ENCODE measurements at regions not wholly inside any gene's neighbourhood (a gene's known extent, or its start where the extent isn't known, plus 50 kb on each side); places are given as distances from the start of the nearest gene placed in this dataset.
"Not testable (repeated sequence)": the region's sequence is repeated elsewhere in the genome, so short reads cannot be mapped to it uniquely, and the experiment has no call there.

DNA sequence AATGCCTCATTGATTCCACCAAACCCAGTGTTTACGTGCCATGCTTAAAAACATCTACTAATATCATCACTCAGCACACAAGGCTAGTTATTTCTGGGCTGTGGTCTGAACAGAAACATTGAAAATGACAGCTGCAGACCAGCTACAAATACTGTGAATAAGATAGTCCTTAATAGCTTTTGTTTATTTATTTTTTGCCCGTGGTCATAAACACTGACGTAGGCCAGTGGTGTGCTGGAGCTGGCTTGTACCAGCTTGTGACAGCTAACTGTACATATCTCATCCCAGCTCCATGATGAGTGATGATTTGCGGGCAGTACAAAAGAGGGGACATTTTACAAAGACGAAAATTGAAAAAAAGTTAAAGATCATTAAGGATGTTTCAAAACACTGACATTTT lies 1057.0 kb downstream of the EPHA7 start:
- DNase-seq: no peak

DNA sequence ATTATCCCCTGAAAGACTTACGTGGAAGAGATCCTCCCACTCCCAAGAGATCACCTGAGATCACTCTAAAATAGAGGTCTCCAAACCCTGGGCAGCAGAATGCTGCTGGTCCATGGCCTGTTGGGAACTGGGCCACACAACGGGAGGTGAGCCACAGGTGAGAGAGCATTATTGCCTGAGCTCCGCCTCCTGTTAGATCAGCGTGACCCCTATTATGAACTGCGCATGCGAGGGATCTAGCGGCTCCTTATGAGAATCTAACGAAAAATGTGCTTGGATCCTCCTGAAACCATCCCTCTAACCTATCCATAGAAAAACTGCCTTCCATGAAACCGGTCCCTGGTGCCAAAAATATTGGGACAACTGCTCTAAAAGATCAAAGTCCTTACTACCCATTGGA lies 1057.4 kb downstream of the EPHA7 start:
- DNase-seq: no peak

DNA sequence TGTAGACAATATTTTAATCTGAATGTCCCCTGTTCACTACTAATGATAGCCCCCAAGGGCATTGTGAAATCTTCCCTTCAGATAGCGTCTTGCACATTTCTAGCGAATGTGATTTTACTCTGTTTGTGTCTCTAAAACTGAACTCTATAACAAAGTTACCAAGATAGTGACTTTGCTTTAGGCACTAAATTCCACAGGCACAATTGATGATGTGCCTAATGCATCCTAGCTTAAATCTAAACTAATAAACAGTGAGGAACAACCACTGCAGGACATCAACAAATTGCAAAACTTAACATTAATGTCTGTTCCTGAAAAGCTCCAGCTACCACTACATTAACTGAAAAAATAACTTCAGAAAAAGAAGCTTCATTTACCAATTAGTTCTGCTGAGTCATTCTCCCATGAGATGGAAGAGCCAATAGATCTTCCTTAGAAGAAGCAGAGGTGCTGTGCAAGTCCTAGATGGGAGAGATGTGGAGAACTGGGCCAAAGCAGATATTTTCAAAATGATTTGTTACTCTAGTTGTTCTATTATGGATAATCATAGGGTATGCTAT lies 1065.0 kb downstream of the EPHA7 start:
- DNase-seq: no peak

DNA sequence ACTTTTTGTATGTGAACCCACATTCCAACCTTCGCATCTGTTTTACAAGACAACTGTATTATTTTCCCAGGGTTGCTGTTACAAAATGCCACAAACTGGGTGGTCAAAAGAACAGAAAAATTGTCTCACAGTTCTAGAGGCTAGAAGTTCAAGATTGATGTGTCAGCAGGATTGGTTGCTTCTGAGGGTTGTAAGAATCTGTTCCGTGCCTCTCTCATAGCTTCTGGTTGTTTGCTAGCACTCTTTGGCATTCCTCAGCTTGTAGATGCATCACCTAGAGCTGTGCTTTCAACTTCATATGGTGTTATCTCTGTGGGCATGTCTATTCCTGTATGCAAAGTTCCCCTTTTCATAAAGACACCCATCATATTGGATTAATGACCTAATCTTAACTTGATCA lies 1067.2 kb downstream of the EPHA7 start:
- DNase-seq: no peak

DNA sequence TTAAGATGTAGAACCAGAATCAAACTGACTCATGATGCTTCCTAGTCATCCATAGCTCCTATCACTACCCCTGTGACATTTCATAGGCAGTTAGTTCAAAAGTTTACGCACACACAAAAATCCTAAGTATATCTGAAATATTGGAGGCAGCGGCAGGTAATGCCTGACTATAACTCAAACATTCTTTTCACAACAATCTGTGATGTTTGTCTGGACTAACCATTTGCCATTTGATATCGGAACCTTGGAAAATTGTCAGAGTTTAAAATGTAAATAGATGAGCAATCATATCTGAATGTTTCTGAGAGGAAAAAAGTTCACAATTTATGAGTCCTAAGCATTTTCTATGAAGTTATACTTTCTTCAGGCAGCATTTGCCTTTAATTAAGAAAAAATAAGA lies 1078.2 kb downstream of the EPHA7 start:
- no peak for DNase-seq

DNA sequence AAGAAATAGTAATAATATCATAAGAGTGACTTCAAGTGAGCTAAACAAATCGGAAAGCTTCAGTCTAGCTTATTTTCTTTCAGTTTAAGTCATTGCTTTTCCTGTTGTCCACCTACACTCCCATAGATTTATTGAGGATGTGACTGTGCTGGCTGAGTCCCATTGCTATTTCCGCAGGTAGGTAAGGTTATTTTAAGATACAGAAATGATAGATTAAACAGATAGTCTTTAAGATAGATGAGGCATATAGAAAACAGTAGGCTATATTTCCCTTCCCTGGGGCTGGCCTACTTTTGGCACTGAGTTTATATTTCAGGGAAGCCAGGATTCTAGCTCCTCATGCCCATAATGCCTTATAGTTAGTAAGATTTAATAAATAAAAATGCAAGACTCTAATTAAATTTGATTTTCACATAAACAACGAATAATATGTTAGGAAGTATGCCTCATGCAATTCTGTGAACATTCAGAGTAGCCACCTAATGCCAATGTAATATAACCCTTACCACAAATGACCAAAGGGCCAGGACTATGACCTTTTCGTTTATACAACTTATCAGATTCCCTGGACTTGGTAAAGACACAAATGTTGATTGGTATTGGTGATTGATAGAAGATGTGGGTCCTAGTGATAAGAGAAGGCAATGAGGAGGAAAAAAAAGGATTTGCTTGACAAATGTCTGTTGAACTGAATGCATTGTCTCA lies 1079.3 kb downstream of the EPHA7 start:
- DNase-seq: no peak

DNA sequence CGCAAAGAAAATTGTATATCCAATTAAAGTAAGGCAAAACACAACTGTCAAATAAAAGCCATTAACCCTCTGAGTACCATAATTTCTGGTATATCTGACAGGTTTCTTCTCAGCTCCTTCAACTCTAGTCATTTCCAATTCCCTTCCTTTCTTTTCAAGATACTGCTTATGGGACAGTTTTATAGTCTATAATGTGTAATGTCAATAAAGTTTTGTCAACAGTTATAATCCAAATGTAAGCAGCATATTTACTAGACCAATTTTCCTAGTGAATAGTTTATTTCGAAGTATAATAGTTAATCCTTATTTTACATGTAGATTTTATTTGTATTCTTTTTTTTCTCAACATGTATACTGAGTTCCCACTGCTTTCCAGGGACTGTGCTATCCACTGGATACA lies 1081.8 kb downstream of the EPHA7 start:
- DNase-seq: no peak

DNA sequence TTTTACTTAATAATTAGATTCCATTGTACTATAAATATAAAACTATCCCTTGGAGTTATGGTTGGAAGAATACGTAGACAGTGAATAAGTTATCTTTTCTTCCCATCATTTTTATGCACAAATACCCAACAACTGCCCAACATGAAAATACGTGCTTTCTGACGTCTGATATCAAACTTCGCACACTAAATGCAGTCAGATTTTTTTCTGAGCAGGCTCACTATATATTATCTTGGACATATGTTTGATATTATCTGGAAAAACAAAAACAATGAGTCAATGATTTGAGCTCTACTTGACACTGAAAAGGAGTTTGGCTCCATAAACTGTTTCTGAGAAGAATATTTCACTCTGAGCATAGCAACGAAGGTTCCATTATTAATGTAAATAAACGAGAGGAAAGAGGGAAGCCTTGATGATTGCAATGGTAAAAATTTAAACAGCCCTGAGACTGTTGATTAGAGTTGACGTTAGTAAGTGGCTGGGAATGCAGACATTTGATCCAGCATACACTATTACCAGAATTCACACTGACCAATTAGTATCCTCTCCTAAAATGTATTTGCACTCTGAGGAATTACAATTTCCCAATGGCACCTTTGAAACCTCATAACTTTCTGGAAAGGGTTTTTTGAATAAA lies 1090.0 kb downstream of the EPHA7 start:
- no peak for DNase-seq

DNA sequence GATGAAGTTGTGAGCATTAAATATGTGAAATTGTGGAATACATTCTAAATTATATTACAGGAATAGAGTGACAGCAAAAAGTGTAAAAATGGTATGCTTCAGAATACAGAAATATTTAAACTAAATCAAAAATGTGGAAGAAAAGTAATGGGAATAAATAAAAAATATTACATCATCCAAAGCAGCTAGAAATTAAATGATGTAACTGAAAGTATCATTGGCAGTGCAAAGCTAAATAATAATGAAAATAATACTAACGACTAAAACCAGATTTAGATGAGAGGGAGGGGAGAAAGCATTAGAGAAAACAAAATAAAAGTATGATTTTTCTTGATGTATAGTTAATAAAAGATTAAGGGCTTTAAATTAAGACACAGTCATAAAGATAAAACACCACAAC lies 1104.0 kb downstream of the EPHA7 start:
- no peak for DNase-seq

DNA sequence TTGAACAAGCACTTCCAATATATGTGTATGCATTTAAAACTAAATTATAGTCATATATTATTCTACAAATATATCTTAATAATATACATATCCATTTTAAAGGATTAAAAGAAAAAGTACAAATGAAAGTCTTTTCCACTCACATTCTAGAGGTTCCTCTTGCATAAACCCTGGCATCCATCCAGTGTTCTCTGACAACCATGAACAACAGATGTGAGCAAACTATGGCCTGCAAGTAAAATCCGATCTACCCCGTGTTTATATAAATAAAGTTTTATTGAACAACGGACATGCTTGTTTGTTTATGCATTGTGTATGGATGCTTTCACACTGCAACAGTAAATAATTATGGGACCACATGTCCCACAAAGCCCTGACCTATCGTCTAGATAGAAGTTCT lies 1122.3 kb downstream of the EPHA7 start:
- DNase-seq: no peak

DNA sequence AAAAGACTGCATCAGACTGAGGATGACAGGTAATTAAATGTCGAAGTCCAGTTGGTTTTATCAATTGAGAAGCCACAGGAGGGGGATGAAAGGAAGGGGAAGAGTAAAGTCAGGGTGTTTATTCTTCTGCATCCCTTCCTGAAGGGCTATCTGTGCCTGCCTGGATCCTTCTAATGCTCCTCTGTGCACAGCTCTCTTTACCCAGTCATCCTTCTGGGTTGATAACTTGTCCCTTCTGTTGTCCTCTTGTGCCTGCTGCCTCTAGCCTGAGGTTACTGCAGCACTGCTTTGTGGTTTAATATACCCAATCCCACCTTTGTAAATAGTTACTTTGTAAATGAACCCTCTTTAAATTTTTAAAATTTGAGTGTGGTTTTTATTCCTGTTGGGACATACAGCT lies 1127.3 kb downstream of the EPHA7 start:
- DNase-seq: no peak

DNA sequence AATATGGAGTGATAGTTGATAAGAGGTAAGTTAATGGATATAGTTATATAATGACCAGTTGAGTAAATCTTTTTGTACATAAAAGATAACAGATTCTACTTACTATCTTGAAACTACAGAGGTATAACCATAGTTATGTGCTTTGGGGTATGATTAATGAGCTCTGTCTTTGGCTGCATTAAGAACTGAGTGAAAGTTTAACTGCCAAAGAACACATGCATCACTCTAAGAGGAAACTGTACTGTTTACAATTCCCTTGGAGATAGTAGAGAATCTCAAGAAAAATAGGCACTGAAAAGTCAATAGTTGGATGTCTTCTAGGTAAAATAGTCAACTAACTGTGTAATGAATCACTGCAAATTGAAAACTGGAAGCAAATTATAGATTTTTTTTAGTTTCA lies 1129.5 kb downstream of the EPHA7 start:
- DNase-seq: no peak

DNA sequence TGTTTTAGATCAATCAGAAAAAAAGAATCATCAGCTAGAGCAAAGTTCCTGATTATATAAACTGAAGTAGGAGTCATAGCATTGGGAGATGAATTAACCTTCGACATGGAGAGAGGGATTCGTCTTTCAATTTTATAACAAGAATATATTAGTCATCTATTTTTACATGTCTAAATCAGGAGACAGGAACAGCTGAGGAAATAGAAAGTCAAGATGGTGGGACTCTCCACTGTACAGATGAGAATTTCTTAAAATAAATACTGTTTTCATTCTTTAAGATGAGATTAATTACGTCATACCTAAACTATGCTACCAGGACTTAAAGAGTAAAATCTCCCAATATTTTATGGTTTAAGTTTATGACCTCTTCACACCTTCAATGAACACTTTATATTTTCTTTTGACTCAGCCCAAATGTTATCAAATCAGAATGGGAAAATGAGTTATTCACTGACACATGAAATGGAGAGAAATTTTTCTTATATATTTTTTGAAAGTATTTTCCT lies 1137.7 kb downstream of the EPHA7 start:
- no peak for DNase-seq

DNA sequence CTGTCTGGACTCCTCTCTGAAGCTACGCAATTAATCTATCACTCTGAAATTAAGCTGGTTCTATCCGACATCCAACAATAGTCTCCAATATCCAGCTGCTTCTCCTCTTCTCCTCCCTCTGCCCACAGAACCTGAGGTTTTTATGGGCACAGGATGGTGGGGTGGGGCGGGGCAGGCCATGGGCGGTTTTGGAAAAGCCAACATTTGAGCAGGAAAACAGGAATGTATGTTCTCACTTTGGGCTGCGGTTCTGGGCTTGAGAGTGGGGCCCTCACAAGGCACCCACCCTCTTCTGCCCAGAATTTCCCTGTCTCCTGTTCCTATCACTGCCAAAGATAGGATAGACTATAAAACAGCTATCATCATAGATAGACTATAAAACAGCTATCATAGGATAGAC lies 1144.2 kb downstream of the EPHA7 start:
- no peak for DNase-seq

DNA sequence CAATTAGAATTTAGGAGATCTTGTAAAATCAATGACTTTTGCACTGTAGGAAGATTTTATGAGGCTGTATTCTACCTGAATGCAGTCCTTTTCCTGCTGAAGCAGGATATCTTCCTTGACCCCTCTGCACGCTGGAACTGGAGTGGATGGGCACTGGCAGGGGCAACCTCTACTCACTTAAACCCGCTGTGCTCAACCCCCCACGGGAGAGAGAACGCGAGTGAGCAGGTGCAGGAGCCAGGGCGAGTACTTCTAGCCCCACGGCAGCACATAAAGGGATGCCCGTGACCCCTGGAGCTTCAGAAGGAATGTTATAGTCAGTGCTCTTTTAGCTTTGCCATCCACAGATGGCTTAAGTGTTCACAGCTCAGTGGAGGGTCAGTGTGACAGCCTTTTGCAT lies 1144.8 kb downstream of the EPHA7 start:
- no peak for DNase-seq

DNA sequence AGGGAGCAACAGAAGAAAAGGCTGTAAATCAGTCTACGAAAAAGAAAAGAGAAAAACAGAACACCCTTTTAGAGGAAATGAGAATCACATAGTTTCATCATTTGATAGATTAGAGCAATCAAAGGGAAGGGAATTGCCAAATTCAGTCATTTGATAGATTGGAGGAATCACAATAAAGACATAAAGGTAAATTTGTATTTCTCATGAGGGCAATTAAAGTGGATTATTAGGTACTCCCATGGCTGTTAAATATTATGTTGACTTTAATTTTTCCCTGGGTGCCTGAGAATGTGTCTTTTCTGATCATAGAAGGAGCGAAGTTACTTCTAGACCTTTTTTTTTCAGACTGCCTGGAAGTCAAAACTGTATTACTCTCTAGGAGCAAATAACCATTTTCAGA lies 1145.7 kb downstream of the EPHA7 start:
- no peak for DNase-seq

DNA sequence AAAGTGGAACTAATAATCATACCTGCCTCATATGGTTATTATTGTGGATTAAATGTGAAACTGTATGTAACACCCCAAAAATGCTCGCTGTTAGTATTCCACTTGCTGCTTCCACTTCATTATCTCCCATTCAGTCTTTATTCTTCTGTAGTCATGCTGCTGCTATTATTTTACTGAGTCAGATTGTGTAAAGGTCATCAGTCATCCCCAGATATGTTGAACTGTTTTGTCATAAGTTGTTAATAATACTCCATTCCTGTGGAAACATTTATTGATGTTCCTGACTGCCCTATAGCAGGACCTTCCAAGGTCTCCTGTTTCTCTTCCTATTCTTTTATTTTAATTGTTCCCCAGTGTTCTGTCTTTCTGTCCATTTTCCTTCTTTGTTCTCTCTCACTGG lies 1148.3 kb downstream of the EPHA7 start:
- no peak for DNase-seq

DNA sequence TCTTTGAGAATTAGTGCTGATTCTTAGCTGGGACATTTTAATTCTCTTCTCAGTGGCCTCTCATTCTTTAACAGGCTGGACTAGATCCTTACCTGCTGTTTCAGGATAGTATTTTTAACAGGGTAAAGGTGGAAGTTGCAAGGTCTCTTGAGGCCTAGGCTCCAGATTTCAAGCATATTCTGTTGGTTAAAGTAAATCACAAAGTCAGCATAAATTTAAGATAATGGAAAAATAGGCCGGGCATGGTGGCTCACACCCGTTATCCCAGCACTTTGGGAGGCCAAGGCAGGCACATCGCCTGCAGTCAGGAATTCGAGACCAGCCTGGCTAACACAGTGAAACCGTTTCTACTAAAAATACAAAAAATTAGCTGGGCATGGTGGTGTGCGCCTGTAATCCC lies 1149.0 kb downstream of the EPHA7 start:
- DNase-seq: no peak

DNA sequence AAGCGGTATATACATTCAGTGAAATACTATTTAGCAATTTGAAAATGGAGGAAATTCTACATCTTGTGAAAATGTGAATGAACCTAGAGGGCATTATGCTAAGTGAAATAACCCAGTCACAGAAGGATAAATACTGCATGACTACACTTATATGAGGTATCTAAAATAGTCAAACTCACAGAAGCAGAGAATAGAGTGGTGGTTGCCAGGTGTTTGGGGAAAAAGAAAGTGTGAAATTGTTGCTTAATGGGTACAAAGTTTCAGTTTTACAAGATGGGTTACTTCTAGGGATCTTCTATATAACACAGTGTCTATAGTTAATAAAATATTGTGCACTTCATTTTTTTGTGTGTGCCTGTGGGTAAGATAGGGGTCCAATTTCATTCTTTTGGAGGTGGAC lies 1152.0 kb downstream of the EPHA7 start:
- DNase-seq: no peak

DNA sequence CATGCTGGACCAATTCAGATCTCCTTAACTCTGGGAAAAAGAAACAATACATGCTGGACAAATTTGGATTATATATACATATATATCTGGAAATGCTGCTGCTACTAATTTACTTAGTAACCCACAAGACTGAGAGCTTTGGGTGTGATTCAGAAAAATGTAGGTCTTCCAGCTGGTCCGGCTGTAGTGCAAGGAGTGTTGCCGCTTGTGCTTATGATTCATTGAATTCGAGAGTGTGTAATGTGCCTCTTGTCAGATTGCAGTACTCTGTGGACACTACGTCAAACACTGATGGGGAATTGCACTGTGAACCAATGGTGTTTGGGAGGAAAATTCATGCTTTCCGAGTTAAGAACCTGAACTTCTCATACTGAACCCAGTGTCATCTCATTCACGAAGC lies 1155.5 kb downstream of the EPHA7 start:
- no peak for DNase-seq

DNA sequence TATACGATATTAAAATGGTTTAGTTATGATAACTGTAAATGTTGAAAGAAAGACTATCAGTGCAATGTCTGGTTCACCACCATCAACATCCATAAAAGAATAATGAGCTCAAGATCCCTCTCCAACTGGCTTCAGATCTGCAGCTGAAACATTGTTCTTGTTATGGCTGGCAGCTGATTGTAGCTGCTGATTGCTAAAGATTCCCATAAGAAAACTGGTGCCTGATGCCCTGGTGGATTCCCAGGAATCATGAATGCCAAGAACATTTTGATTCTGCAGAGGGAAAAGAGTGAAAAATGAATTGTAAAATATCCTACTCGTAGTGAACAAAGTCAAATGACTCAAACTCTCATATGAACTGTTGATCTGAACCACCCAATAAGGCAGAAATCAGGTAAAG lies 1160.2 kb downstream of the EPHA7 start:
- no peak for DNase-seq

DNA sequence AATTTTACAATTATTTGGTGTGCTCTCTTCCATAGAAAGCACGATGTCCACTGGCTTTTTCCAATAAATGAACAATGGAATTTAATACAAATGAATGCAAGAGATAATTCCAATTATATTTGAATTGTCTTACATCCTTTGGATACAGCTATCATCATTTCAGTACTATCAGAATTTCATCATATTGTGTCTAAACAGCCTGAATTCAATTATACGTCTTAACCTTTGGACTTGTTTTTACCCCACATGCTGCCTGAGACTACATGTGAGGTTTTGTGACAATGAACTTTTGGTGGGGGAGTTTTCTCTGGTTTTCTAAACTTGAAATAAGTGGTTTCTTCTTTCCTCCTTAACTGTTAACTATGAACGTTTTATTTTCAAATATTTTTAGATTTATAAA lies 1176.0 kb downstream of the EPHA7 start:
- no peak for DNase-seq

DNA sequence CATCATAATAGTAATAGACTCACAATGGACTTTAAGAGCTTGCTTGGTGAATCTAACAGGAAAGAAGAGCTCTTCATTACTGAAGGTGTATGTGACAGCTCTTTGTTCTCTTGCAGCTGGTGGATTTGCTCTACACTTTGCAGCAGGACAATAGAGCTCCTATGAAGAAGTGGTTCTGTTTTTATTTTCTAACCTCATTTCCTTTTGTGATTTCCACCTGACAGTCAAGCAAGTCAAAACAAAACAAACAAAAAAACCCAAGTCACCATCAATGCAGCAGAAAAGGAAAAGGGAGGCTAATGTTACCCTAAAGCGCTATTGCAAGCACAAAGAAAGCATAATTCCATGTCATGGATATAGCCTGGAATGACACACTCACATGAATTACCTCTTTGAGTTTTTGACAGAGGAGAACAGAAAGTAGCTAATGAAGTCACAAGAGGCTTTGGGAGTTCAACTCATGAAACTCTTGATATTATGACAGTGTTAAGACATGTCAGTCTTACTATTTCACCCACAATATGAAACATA lies 1188.1 kb downstream of the EPHA7 start:
- no peak for DNase-seq

DNA sequence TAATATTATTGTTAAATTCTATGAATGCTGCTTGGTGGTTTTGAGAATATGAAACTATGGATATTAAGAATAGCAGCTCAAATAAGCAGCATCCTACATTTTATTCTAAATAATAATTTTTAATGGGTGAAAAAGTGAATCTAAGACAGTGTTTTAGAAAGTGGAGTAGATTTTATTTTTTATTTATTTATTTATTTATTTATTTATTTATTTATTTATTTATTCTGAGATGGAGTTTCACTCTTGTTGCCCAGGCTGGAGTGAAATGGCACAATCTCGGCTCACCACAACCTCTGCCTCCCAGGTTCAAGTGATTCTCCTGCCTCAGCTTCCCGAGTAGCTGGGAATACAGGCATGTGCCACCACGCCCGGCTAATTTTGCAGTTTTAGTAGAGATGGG lies 1199.4 kb downstream of the EPHA7 start:
- DNase-seq: not testable (repeated sequence)
